Esophagus muscularis mucosa (tissue), 4 donors: ENCODE measurements at regions not wholly inside any gene's neighbourhood (a gene's known extent, or its start where the extent isn't known, plus 50 kb on each side); places are given as distances from the start of the nearest gene placed in this dataset.

Experiments
- DNase-seq: peaks from one replicate; pipeline ENCODE4 v3.0.0-alpha.2; 2017; ENCODE audit errors: extremely low spot score
- H3K27ac ChIP-seq, 4 donors: fragments of 200-600 bp; sonication (generic); replicated peaks in 1 of 4; 1 replicate in 3 of 4; 2 replicates in 1 of 4; pipeline ENCODE4 v1.5.1; 2016 to 2019; ENCODE audit warnings: mild to moderate bottlenecking in 1 of 4
- H3K27me3 ChIP-seq, 4 donors: fragments of 200-600 bp; sonication (generic); one replicate each; pipeline versions ENCODE4 v1.5.1 to v1.6.0; 2016 to 2019
- H3K36me3 ChIP-seq, 4 donors: fragments of 200-600 bp; sonication (generic); one replicate each; pipeline ENCODE4 v1.5.1; 2016 to 2019
- H3K4me1 ChIP-seq, 4 donors: fragments of 200-600 bp; sonication (generic); one replicate each; pipeline ENCODE4 v1.5.1; 2016 to 2019
- H3K4me3 ChIP-seq, 4 donors: fragments of 200-600 bp; sonication (generic); 1 replicate in 2 of 4; 2 replicates in 2 of 4; pipeline ENCODE4 v1.5.1; 2016 to 2019; ENCODE audit warnings: mild to moderate bottlenecking in 4 of 4, moderate library complexity in 1 of 4
- H3K9me3 ChIP-seq, 4 donors: fragments of 200-600 bp; sonication (generic); 1 replicate in 3 of 4; 2 replicates in 1 of 4; pipeline ENCODE4 v1.5.1; 2016 to 2019
- EP300 ChIP-seq: sonication (generic); formaldehyde crosslinking; IDR thresholded peaks from one replicate; pipeline ENCODE4 v1.6.1; 2017; ENCODE audit warnings: antibody characterized with exemption
- POLR2A ChIP-seq: fragments of 450-650 bp; IDR thresholded peaks from one replicate; pipeline ENCODE4 v1.6.1; 2017; ENCODE audit warnings: antibody characterized with exemption, moderate library complexity, mild to moderate bottlenecking, low read depth
- POLR2AphosphoS5 ChIP-seq, 2 donors: sonication (generic); formaldehyde crosslinking; IDR thresholded peaks; one replicate each; pipeline ENCODE4 v1.6.1; 2017; ENCODE audit warnings: antibody characterized with exemption in 2 of 2
- WGBS: methylation state at CpG from one replicate; pipeline ENCODE4 v1.1.5; 2018; 5-methylcytosine and 5-hydroxymethylcytosine counted together
- intact Hi-C: fragments of 100-400 bp; cut with DNase I; formaldehyde crosslinking; loops from one replicate; pipeline ENCODE4 v1.15.1; 2023
- TF ChIP-seq, protein P1 (sequence below), 3 experiments: fragments of 200-600 bp in 2 of 3; fragments of 450-650 bp in 1 of 3; sonication (generic) in 2 of 3; IDR thresholded peaks; one replicate each; pipeline ENCODE4 v1.5.1; 2017 to 2019; ENCODE audit warnings: antibody characterized with exemption in 3 of 3, mild to moderate bottlenecking in 2 of 3, moderate library complexity in 1 of 3

DNA sequence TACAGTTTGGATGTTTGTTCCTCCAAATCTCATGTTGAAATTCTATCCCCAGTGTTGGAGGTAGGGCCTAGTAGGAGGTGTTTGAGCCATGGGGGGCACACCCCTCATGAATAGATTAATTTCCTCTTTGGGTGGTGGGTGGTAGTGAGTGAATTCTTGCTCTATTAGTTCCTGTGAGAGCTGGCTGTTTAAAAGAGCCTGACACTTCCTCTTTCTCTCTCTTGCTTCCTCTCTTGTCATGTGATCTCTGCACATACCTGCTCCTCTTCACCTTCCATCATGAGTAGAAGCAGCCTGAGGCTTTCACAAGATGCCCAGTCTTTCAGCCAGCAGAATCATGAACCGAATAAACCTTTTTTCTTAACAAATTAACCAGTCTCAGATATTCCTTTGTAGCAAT is 340.2 kb upstream of the CHD6 start:
- DNase-seq: no peak
- Histone ChIP-seq H3K9me3 (no peaks in the 10 kb centered on the region), H3K4me3 (no peak overlapping the region), H3K36me3 (no peaks in the 10 kb centered on the region), H3K4me1 (no peaks in the 10 kb centered on the region), H3K27me3 (no peaks in the 10 kb centered on the region), H3K27ac (no peak overlapping the region)
- no peak for TF ChIP-seq EP300
- TF ChIP-seq, protein P1, sequence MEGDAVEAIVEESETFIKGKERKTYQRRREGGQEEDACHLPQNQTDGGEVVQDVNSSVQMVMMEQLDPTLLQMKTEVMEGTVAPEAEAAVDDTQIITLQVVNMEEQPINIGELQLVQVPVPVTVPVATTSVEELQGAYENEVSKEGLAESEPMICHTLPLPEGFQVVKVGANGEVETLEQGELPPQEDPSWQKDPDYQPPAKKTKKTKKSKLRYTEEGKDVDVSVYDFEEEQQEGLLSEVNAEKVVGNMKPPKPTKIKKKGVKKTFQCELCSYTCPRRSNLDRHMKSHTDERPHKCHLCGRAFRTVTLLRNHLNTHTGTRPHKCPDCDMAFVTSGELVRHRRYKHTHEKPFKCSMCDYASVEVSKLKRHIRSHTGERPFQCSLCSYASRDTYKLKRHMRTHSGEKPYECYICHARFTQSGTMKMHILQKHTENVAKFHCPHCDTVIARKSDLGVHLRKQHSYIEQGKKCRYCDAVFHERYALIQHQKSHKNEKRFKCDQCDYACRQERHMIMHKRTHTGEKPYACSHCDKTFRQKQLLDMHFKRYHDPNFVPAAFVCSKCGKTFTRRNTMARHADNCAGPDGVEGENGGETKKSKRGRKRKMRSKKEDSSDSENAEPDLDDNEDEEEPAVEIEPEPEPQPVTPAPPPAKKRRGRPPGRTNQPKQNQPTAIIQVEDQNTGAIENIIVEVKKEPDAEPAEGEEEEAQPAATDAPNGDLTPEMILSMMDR (IDR thresholded peaks at IDR 0.05): no peak
- no peak for TF ChIP-seq POLR2A
- TF ChIP-seq POLR2AphosphoS5 (IDR thresholded peaks at IDR 0.05): no peak
- WGBS: 73% methylated on average over 1 of the region's 1 CpG
- intact Hi-C loops: no loop called here

DNA sequence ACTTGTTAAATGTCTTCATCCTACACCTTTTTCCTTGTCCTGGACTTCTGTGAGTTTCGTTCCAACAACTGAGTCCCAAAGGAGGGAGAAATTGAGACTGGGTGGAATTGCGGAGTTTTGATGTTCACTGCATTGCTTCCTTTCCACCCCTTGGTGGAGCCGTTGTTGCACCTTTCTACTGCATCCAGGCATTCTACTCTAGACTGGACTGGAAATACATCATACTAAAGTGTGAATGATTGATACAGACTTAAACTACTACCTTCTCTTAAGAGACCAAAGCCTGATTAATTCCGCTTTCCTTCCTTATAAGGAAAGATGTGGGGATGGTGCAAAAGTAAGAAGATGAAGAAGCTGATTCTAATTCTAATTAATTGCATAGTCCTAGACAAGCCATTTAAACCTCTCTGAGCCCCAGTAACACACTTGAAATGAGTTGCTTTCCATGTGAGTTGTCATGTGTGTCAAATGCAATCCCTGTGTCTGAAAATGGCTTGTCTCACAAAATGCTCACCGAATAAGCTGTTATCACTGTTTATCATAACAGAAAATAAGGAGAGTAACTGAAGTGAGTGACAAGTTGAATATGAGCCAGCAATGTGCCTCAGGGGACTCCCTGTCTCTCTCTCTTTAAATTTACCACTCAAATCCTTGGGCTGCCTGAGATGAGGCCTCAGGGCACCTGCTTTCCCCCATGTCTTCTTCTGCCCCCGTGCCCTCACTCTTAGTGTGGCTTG is 338.3 kb upstream of the CHD6 start:
- Histone ChIP-seq H3K4me1 (no peaks in the 10 kb centered on the region), H3K4me3 (no peak overlapping the region), H3K9me3 (no peaks in the 10 kb centered on the region), H3K36me3 (no peaks in the 10 kb centered on the region), H3K27me3 (no peaks in the 10 kb centered on the region), H3K27ac (no peak overlapping the region)
- TF ChIP-seq POLR2AphosphoS5 (IDR thresholded peaks at IDR 0.05) (no peak), EP300 (no peak), POLR2A (no peak)
- TF ChIP-seq, protein P1 (IDR thresholded peaks at IDR 0.05): peak; percentile 9 to 35 (median 22)
- intact Hi-C loops: no loop called here
- WGBS: 43% methylated on average over 6 of the region's 6 CpGs
- DNase-seq: no peak

DNA sequence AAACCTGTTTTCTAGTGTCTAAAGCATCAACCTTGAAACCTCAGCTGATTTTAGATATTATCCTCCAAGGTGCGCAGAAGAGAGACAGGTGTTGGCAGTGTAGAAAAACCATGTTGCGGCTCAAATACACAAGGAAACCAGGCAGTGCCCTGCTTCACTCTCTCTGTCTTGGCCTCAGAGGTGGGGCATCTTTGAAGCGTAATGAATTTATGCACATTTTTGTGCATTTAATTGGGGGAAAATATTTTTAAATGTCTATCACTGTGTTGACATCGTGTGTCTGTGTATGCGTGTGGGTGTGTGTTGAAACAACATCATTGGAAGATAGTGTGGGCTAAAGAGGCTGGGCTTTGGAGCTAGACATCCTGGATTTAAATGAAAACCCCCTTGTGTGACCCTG is 334.0 kb upstream of the CHD6 start:
- H3K36me3 ChIP-seq: no peaks in the 10 kb centered on the region
- no peaks in the 10 kb centered on the region for H3K4me1 ChIP-seq
- WGBS: 84% methylated on average over 5 of the region's 5 CpGs
- H3K9me3 ChIP-seq: no peaks in the 10 kb centered on the region
- H3K27me3 ChIP-seq: no peaks in the 10 kb centered on the region
- intact Hi-C loops: no loop called here
- H3K27ac ChIP-seq: no peak overlapping the region
- no peak for DNase-seq
- H3K4me3 ChIP-seq: no peak overlapping the region
- TF ChIP-seq, protein P1 (IDR thresholded peaks at IDR 0.05): no peak
- no peak for TF ChIP-seq EP300
- no peak for TF ChIP-seq POLR2A
- TF ChIP-seq POLR2AphosphoS5 (IDR thresholded peaks at IDR 0.05): no peak

DNA sequence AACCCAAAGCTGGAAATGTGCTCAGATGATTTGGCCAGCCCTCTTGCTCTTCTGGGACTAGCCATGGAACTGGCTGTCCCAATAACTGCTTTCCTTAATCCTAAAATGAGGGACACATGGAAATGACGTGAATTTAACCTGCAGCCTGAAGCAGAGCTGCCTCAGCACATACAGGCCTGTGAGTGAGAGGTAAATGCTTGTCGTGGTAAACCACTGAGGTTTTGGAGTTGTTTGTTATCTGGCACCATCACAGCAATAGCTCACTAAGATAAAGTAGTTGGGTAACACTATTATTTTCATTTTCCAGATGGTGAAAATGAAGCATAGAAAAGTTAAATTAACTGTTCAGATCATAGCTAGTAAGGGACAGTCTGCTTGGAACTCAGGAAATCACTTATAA is 333.4 kb upstream of the CHD6 start:
- Histone ChIP-seq H3K27me3 (no peaks in the 10 kb centered on the region), H3K9me3 (no peaks in the 10 kb centered on the region), H3K4me1 (no peaks in the 10 kb centered on the region), H3K36me3 (no peaks in the 10 kb centered on the region), H3K4me3 (no peak overlapping the region), H3K27ac (no peak overlapping the region)
- intact Hi-C loops: no loop called here
- WGBS: 58% methylated on average over 2 of the region's 2 CpGs
- TF ChIP-seq, protein P1 (IDR thresholded peaks at IDR 0.05): no peak
- TF ChIP-seq POLR2AphosphoS5 (IDR thresholded peaks at IDR 0.05) (no peak), EP300 (no peak), POLR2A (no peak)
- DNase-seq: no peak

DNA sequence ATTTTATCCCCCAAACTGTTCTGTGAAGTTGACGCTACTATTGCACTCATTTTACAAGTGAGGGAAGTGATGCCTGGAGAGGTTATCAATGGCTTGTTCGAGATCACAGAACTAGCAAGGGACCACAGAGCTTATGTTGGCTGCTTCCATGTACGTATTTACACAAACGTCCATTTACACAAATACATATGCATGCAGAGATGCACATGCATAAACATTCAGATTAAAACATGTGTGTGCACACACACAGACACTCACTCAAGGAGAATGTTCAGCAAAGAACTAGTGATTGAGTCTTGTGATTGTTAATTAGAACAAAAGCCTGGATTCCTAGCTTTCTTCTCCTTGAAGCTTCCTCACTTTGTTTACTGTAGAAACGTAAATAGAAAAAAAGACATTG is 321.5 kb upstream of the CHD6 start:
- no peak for DNase-seq

More for the DNA sequence above, 321.5 kb upstream of the CHD6 start:
- no peaks in the 10 kb centered on the region for H3K36me3 ChIP-seq
- no peaks in the 10 kb centered on the region for H3K9me3 ChIP-seq
- peaks cover 0 to 11% (median 4%) of the 10 kb centered on the region in 4 donors for H3K4me1 ChIP-seq
- no peak overlapping the region for H3K27ac ChIP-seq
- TF ChIP-seq, protein P1 (IDR thresholded peaks at IDR 0.05): no peak
- TF ChIP-seq EP300: no peak
- no peak for TF ChIP-seq POLR2AphosphoS5 (IDR thresholded peaks at IDR 0.05)
- no peak for TF ChIP-seq POLR2A
- no peak overlapping the region for H3K4me3 ChIP-seq
- peaks cover 0 to 4% (median 0%) of the 10 kb centered on the region in 4 donors for H3K27me3 ChIP-seq
- WGBS: 78% methylated on average over 5 of the region's 5 CpGs
- intact Hi-C loops: no loop called here
